Neuronal stem cell (in vitro differentiated cells): ENCODE measurements at regions not wholly inside any gene's neighbourhood (a gene's known extent, or its start where the extent isn't known, plus 50 kb on each side); places are given as distances from the start of the nearest gene placed in this dataset.
A peak's percentile ranks its signal among the peaks of the same experiment; 100 is the strongest.

Experiments
- DNase-seq: peaks from one replicate; pipeline ENCODE4 v3.0.0-alpha.2; 2013; ENCODE audit warnings: low spot score
- H2AFZ ChIP-seq: one replicate; pipeline ENCODE4 v1.6.1; 2013; ENCODE audit warnings: mild to moderate bottlenecking, low read length, inconsistent platforms
- H2AK5ac ChIP-seq: 2 replicates; pipeline ENCODE4 v1.6.1; 2013; ENCODE audit warnings: low read depth, mild to moderate bottlenecking, inconsistent platforms, low read length, moderate library complexity, mixed read lengths
- H2BK120ac ChIP-seq: 2 replicates; pipeline ENCODE4 v1.6.1; 2013; ENCODE audit warnings: low read depth, mild to moderate bottlenecking, inconsistent platforms, low read length, moderate library complexity, mixed read lengths
- H2BK12ac ChIP-seq: one replicate; pipeline ENCODE4 v1.6.1; 2013; ENCODE audit warnings: low read length, inconsistent platforms
- H2BK15ac ChIP-seq: 2 replicates; pipeline ENCODE4 v1.6.1; 2013; ENCODE audit warnings: mild to moderate bottlenecking, low read length, inconsistent platforms, mixed read lengths
- H2BK5ac ChIP-seq: one replicate; pipeline ENCODE4 v1.6.1; 2013; ENCODE audit warnings: inconsistent platforms, mild to moderate bottlenecking, low read length, moderate library complexity
- H3K14ac ChIP-seq: one replicate; pipeline ENCODE4 v1.6.1; 2013; ENCODE audit warnings: low read length, inconsistent platforms
- H3K18ac ChIP-seq: 2 replicates; pipeline ENCODE4 v1.6.1; 2013; ENCODE audit warnings: low read length, inconsistent platforms
- H3K23ac ChIP-seq: 2 replicates; pipeline ENCODE4 v1.6.1; 2013; ENCODE audit warnings: low read depth, mild to moderate bottlenecking, mixed read lengths, low read length, inconsistent platforms; ENCODE audit not compliant: poor library complexity
- H3K27ac ChIP-seq: replicated peaks from 3 replicates; pipeline ENCODE4 v1.5.1; 2013; ENCODE audit warnings: low read length, inconsistent platforms
- H3K27me3 ChIP-seq, 3 experiments: 2 replicates each; pipeline ENCODE4 v1.6.1; 2013; ENCODE audit warnings: low read length in 3 of 3, mild to moderate bottlenecking in 2 of 3, inconsistent platforms in 1 of 3, low read depth in 1 of 3, mixed read lengths in 1 of 3, moderate library complexity in 1 of 3; ENCODE audit not compliant: control insufficient read depth in 3 of 3, insufficient read depth in 3 of 3
- H3K36me3 ChIP-seq, 2 donors: replicated peaks in 1 of 2; 2 replicates each; pipeline ENCODE4 v1.6.1; 2013; ENCODE audit warnings: low read length in 2 of 2; ENCODE audit not compliant: control insufficient read depth in 2 of 2, insufficient read depth in 2 of 2
- H3K4ac ChIP-seq: 2 replicates; pipeline ENCODE4 v1.6.1; 2013; ENCODE audit warnings: inconsistent platforms, mild to moderate bottlenecking, low read length, moderate library complexity
- H3K4me1 ChIP-seq, 2 donors: 1 replicate in 1 of 2; 2 replicates in 1 of 2; pipeline ENCODE4 v1.6.1; 2013; ENCODE audit warnings: low read length in 2 of 2, low read depth in 1 of 2; ENCODE audit not compliant: control insufficient read depth in 2 of 2, insufficient read depth in 1 of 2
- H3K4me2 ChIP-seq: one replicate; pipeline ENCODE4 v1.6.1; 2013; ENCODE audit warnings: mild to moderate bottlenecking, low read length, inconsistent platforms; ENCODE audit not compliant: insufficient read depth, poor library complexity, severe bottlenecking
- H3K4me3 ChIP-seq, 2 donors: 2 replicates each; pipeline ENCODE4 v1.5.1; 2013; ENCODE audit warnings: low read length in 2 of 2, mild to moderate bottlenecking in 2 of 2, inconsistent platforms in 1 of 2, moderate library complexity in 1 of 2
- H3K79me1 ChIP-seq: one replicate; pipeline ENCODE4 v1.6.1; 2013; ENCODE audit warnings: low read depth, mild to moderate bottlenecking, inconsistent platforms, low read length, moderate library complexity
- H3K9ac ChIP-seq: one replicate; pipeline ENCODE4 v1.6.1; 2013; ENCODE audit warnings: mild to moderate bottlenecking, low read depth, low read length, inconsistent platforms; ENCODE audit not compliant: poor library complexity
- H3K9me3 ChIP-seq, 2 donors: replicated peaks in 1 of 2; 2 replicates each; pipeline versions ENCODE3 to v1.6.1; 2013; ENCODE audit warnings: low read length in 2 of 2, mild to moderate bottlenecking in 2 of 2, inconsistent platforms in 1 of 2, low read depth in 1 of 2, mixed read lengths in 1 of 2, moderate library complexity in 1 of 2; ENCODE audit not compliant: control insufficient read depth in 2 of 2, insufficient read depth in 1 of 2
- H4K8ac ChIP-seq: one replicate; pipeline ENCODE4 v1.6.1; 2013; ENCODE audit warnings: low read depth, mild to moderate bottlenecking, inconsistent platforms, low read length, moderate library complexity
- H4K91ac ChIP-seq: one replicate; pipeline ENCODE4 v1.6.1; 2013; ENCODE audit warnings: low read length, low read depth, mild to moderate bottlenecking, inconsistent platforms; ENCODE audit not compliant: poor library complexity
- WGBS, 2 donors: extraction: QIAGEN DNeasy Blood & Tissue Kit; methylation state at CpG; one replicate each; pipeline ENCODE4 v1.1.7; 2013; ENCODE audit warnings: missing lambda C conversion rate in 2 of 2, mixed read lengths in 1 of 2; ENCODE audit not compliant: insufficient read length in 2 of 2, insufficient replicate concordance in 1 of 2; ENCODE audit errors: extremely low coverage in 2 of 2; 5-methylcytosine and 5-hydroxymethylcytosine counted together

- no peak overlapping the region for H4K91ac ChIP-seq
- no peak for DNase-seq
- H2BK15ac ChIP-seq, result no peak overlapping the region
- H3K79me1 ChIP-seq, result no peaks in the 10 kb centered on the region
- peaks cover 0 to 2% of the 10 kb centered on the region in 2 donors for H3K9me3 ChIP-seq
- H3K23ac ChIP-seq, result no peak overlapping the region
- no peak overlapping the region for H3K18ac ChIP-seq
- H4K8ac ChIP-seq, result no peak overlapping the region
- no peak overlapping the region for H2BK5ac ChIP-seq
- H3K4ac ChIP-seq, result no peak overlapping the region
- no peak overlapping the region for H3K4me3 ChIP-seq
- no peak overlapping the region for H2AK5ac ChIP-seq
- H2BK12ac ChIP-seq, result no peak overlapping the region
- H3K27ac ChIP-seq, result no peak overlapping the region
- H3K4me1 ChIP-seq, result peaks cover 0 to 11% of the 10 kb centered on the region in 2 donors
- H3K4me2 ChIP-seq, result no peak overlapping the region
- no CpG with 5 or more reads among the region's 3 CpGs for WGBS, 2 donors
- H3K36me3 ChIP-seq, result no peaks in the 10 kb centered on the region
- H3K9ac ChIP-seq, result no peak overlapping the region
- peak overlapping the region; percentile 39 for H2AFZ ChIP-seq
- no peak overlapping the region for H2BK120ac ChIP-seq
- no peaks in the 10 kb centered on the region for H3K27me3 ChIP-seq
- no peak overlapping the region for H3K14ac ChIP-seq
These were observed 157.3 kb downstream of the SLC30A10 start for GRCh38 chr1:219771080-219771479.

GRCh38 chr1:219763321-219763720, 150.4 kb upstream of the ZC3H11B start:
- Histone ChIP-seq H3K4me2 (no peak overlapping the region), H3K27me3 (no peaks in the 10 kb centered on the region)

GRCh38 chr1:219761208-219761860, 148.4 kb upstream of the ZC3H11B start:
- H3K27me3 ChIP-seq, result no peaks in the 10 kb centered on the region
- no peak overlapping the region for H3K4me3 ChIP-seq
- no peak for DNase-seq
- WGBS, 2 donors, result no CpG with 5 or more reads among the region's 3 CpGs
- no peak overlapping the region for H2BK120ac ChIP-seq
- H3K9ac ChIP-seq, result no peak overlapping the region
- H2AFZ ChIP-seq, result no peak overlapping the region
- H2BK5ac ChIP-seq, result no peak overlapping the region
- no peak overlapping the region for H4K8ac ChIP-seq
- H3K14ac ChIP-seq, result no peak overlapping the region
- H3K4me2 ChIP-seq, result no peak overlapping the region
- peaks cover 0 to 5% of the 10 kb centered on the region in 2 donors for H3K9me3 ChIP-seq
- peaks cover 2 to 5% of the 10 kb centered on the region in 2 donors for H3K4me1 ChIP-seq
- no peak overlapping the region for H2AK5ac ChIP-seq
- no peaks in the 10 kb centered on the region for H3K36me3 ChIP-seq
- no peak overlapping the region for H2BK12ac ChIP-seq
- no peak overlapping the region for H3K4ac ChIP-seq
- no peak overlapping the region for H2BK15ac ChIP-seq
- no peaks in the 10 kb centered on the region for H3K79me1 ChIP-seq
- H3K23ac ChIP-seq, result no peak overlapping the region
- H4K91ac ChIP-seq, result no peak overlapping the region
- no peak overlapping the region for H3K18ac ChIP-seq
- H3K27ac ChIP-seq, result no peak overlapping the region

More at GRCh38 chr1:219763321-219763720, 150.4 kb upstream of the ZC3H11B start:
- Histone ChIP-seq H3K14ac (no peak overlapping the region), H2BK5ac (no peak overlapping the region), H2AK5ac (no peak overlapping the region), H4K8ac (no peak overlapping the region), H2AFZ (no peak overlapping the region), H2BK15ac (no peak overlapping the region), H3K9ac (no peak overlapping the region), H3K4me1 (peaks cover 0 to 2% of the 10 kb centered on the region in 2 donors), H3K9me3 (peaks cover 0 to 5% of the 10 kb centered on the region in 2 donors), H2BK120ac (no peak overlapping the region), H3K18ac (no peak overlapping the region), H3K4me3 (no peak overlapping the region), H3K4ac (no peak overlapping the region), H3K36me3 (no peaks in the 10 kb centered on the region), H3K27ac (no peak overlapping the region), H2BK12ac (no peak overlapping the region), H4K91ac (no peak overlapping the region), H3K79me1 (no peaks in the 10 kb centered on the region), H3K23ac (no peak overlapping the region)
- no peak for DNase-seq
- no CpG with 5 or more reads among the region's 2 CpGs for WGBS, 2 donors

GRCh38 chr1:219759095-219759494, 146.2 kb upstream of the ZC3H11B start:
- H3K23ac ChIP-seq, result no peak overlapping the region
- no peaks in the 10 kb centered on the region for H3K27me3 ChIP-seq
- H2AK5ac ChIP-seq, result no peak overlapping the region
- H2BK12ac ChIP-seq, result no peak overlapping the region
- no peaks in the 10 kb centered on the region for H3K9me3 ChIP-seq
- no peak overlapping the region for H4K91ac ChIP-seq
- H2AFZ ChIP-seq, result no peak overlapping the region
- DNase-seq, result no peak
- no peaks in the 10 kb centered on the region for H3K79me1 ChIP-seq
- H3K36me3 ChIP-seq, result no peaks in the 10 kb centered on the region
- H2BK15ac ChIP-seq, result no peak overlapping the region
- H3K14ac ChIP-seq, result no peak overlapping the region
- no CpG with 5 or more reads among the region's 1 CpG for WGBS, 2 donors
- no peak overlapping the region for H3K4me3 ChIP-seq
- H3K27ac ChIP-seq, result no peak overlapping the region
- H4K8ac ChIP-seq, result no peak overlapping the region
- H3K18ac ChIP-seq, result no peak overlapping the region
- peaks cover 2 to 5% of the 10 kb centered on the region in 2 donors for H3K4me1 ChIP-seq
- H2BK120ac ChIP-seq, result no peak overlapping the region
- no peak overlapping the region for H2BK5ac ChIP-seq
- H3K4me2 ChIP-seq, result no peak overlapping the region
- no peak overlapping the region for H3K4ac ChIP-seq
- H3K9ac ChIP-seq, result no peak overlapping the region
